ACC112 (cell line): ENCODE measurements at regions not wholly inside any gene's neighbourhood (a gene's known extent, or its start where the extent isn't known, plus 50 kb on each side); places are given as distances from the start of the nearest gene placed in this dataset.

Experiments
- H2AFZ ChIP-seq: fragments of 200-600 bp; sonication (generic); one replicate; pipeline ENCODE4 v1.6.0; 2017; ENCODE audit warnings: antibody characterized with exemption, low read length; ENCODE audit not compliant: unreplicated experiment
- H3K27ac ChIP-seq: fragments of 200-600 bp; sonication (generic); 2 replicates; pipeline ENCODE4 v1.5.1; 2014; ENCODE audit warnings: low read depth, mild to moderate bottlenecking, antibody characterized with exemption, low read length, moderate library complexity
- H3K27me3 ChIP-seq: fragments of 200-600 bp; sonication (generic); 2 replicates; pipeline ENCODE4 v1.6.1; 2014; ENCODE audit warnings: mild to moderate bottlenecking, antibody characterized with exemption, low read length, moderate library complexity, mixed read lengths; ENCODE audit not compliant: insufficient read depth
- H3K36me3 ChIP-seq: fragments of 200-600 bp; sonication (generic); 2 replicates; pipeline ENCODE4 v1.6.1; 2016; ENCODE audit warnings: mild to moderate bottlenecking, antibody characterized with exemption, low read length, moderate library complexity, mixed read lengths; ENCODE audit not compliant: insufficient read depth
- H3K4me1 ChIP-seq: fragments of 200-600 bp; sonication (generic); one replicate; pipeline ENCODE4 v1.6.1; 2016; ENCODE audit warnings: low read length, mixed read lengths; ENCODE audit not compliant: insufficient read depth, unreplicated experiment, control insufficient read depth
- H3K4me3 ChIP-seq: fragments of 200-600 bp; sonication (generic); 2 replicates; pipeline ENCODE4 v1.5.1; 2014; ENCODE audit warnings: mild to moderate bottlenecking, low read depth, low read length
- H3K79me2 ChIP-seq: fragments of 200-600 bp; sonication (generic); one replicate; pipeline ENCODE4 v1.6.0; 2016; ENCODE audit warnings: low read length; ENCODE audit not compliant: control insufficient read depth, unreplicated experiment, insufficient read depth

DNA sequence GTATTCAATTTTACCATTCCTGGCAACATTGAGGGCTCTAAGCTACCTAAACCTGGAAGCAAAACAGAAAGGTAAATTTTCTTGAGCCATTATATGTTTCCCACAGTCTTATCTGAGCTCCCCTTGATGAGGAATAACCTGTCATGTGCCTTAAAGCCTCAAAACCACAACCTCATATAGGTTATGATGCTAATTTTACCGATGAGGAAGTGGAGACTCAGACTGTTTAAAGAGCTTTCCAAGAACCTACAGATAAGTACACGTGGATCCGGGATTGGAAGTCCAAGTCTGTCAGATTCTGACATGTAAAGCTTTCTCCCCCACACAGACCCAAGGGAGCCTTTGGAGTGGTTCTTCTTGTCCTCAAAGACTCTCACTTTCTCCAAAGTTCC is 140.5 kb downstream of the SEMA6D start:
- H3K27ac ChIP-seq, result no peak overlapping the region
- no peaks in the 10 kb centered on the region for H3K4me1 ChIP-seq
- H2AFZ ChIP-seq, result no peak overlapping the region
- no peaks in the 10 kb centered on the region for H3K79me2 ChIP-seq
- H3K4me3 ChIP-seq, result no peak overlapping the region
- H3K36me3 ChIP-seq, result no peaks in the 10 kb centered on the region
- H3K27me3 ChIP-seq, result no peaks in the 10 kb centered on the region

DNA sequence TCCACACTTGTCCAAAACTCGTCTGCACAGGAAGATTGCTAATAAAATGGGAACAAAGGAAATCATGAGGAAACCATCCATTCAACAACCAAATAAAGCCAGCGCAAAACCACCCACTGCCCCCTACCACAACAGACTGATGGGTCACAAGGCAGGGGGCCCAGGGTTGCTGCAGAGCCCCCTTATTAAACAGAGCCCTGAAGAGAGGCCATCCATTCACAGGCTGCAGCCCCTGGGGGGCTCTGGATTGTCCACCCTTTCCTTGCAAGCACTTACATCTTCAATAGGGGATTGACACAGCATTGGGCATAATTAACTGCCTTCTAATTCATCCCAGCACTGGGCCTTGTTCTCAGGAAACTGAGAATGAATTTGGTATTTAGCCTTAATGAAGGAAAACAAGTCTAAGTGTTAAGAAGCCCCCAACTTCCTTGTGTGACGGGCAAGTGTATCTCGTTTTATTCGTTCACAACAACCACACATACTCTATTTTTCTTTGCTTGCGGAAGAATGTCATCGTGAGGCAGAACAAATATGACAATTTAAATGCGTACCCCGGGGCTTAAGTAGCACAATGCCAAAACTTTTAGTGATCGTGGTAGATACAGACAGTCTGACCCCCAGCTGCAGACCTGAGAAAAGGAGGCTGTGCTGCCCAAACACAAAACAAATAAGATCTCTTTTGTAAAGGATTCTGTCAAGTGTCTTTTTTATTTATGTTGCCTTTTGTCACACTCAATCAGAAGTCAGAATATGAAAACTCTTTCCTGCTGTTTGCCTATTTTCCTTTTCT is 144.0 kb downstream of the SEMA6D start:
- no peaks in the 10 kb centered on the region for H3K79me2 ChIP-seq
- H3K27me3 ChIP-seq, result no peaks in the 10 kb centered on the region
- H3K4me1 ChIP-seq, result no peaks in the 10 kb centered on the region
- H3K36me3 ChIP-seq, result no peaks in the 10 kb centered on the region
- no peak overlapping the region for H3K27ac ChIP-seq
- no peak overlapping the region for H3K4me3 ChIP-seq
- H2AFZ ChIP-seq, result no peak overlapping the region

DNA sequence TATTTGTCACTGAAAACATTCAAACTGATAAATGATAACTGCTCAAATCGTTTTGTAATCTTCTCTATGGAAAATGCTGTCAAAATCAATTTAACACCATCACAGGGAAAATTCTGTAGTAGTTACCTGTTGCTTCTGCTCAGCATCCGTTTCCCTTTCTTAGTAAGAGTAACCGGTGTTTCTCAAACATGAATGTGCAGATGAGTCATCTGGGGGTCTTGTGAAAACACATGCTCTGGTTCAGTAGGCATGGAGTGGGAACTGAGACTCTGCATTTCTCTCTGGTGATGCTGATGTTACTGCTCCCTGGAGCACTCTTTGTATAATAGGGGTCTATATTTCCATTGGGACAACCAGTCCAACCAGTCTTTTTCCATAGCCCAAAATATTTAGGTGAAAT is 145.1 kb downstream of the SEMA6D start:
- Histone ChIP-seq H2AFZ (no peak overlapping the region), H3K79me2 (no peaks in the 10 kb centered on the region), H3K4me3 (no peak overlapping the region), H3K27me3 (no peaks in the 10 kb centered on the region), H3K4me1 (no peaks in the 10 kb centered on the region), H3K27ac (no peak overlapping the region), H3K36me3 (no peaks in the 10 kb centered on the region)

DNA sequence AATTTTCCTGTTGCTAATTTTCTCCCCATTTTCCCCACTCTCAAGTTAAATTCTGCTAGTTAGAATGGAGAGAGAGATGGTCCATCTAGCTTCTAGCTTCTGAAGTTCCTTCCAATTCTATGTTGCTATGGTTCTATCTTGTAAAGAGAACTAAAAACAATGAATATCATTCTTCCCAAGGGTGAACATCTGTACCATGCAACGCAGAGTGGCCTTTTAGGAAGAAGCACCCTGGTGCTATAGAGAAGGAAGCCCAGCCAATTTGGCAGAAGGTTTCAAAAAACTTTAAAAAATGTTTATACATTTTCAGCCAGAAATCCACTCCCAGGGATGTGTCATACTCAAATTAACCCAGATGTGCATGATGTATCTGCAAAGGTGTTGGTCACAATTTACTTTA is 149.1 kb downstream of the SEMA6D start:
- Histone ChIP-seq H3K36me3 (no peaks in the 10 kb centered on the region), H3K4me1 (no peaks in the 10 kb centered on the region), H2AFZ (no peak overlapping the region), H3K79me2 (no peaks in the 10 kb centered on the region), H3K27ac (no peak overlapping the region), H3K27me3 (no peaks in the 10 kb centered on the region), H3K4me3 (no peak overlapping the region)

DNA sequence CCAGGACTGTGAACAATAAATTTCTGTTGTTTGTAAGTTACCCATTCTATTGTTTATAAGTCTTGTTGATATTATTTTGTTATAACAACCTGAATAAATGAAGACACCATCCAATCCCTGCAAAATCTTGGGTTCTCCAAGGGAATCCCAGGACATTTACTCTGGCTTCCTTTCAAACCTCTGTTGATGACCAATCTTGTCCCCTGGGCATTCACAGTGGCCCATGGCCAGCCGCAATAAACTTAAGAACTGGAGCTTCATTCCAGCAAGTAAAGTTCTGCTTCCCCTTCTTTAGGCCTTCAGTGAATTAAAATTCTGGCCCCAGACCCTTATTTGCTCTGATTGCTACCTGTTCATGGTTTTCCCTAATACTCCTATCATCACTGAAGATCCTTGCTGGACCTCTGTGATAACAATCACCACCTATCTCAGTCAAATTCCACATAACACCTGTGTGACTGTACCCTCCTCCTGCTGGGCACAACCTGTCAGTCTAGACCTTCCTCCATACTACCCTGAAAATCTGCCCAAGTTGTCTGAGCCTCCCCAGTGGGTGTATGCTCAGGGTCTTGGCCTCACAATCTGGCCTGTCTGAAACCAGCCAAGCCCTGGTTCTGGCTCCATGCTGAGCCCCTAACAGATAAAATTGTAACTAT is 153.1 kb downstream of the SEMA6D start:
- Histone ChIP-seq H3K4me1 (no peaks in the 10 kb centered on the region), H3K27ac (no peak overlapping the region)

DNA sequence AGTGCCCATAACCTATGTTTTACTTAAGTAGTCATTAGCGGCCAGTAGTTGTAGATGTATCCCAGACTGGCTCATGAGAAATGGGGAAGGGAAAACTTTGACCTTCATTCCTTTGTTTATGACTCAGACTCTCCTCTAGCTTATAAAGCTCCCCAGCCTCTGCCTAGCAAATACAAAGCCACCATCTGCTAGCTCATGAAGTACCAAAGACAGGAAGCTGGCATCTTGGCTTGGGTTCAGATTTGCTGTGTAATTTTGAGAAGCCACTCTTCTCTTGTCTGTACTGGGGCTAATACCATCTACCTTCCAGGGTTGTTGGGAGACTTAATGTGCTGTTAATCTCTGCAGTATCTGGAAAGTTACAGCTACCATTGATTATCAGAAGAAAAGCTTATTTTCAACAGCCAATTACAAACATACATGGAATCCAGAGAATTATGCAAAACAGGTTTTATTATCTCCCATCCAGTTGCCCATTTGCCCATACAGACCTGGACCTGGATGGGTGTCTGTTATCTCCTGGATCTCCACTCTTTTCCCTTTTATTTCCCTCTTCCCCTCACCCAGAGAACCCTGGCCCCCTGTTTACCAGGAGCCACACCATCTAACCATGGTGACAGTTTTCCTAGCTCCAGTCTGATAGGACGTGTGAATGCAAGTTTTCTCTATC is 153.8 kb downstream of the SEMA6D start:
- Histone ChIP-seq H3K79me2 (no peaks in the 10 kb centered on the region), H3K27me3 (no peaks in the 10 kb centered on the region), H2AFZ (no peak overlapping the region)

More for the DNA sequence above, 153.1 kb downstream of the SEMA6D start:
- Histone ChIP-seq H3K4me3 (no peak overlapping the region), H3K36me3 (no peaks in the 10 kb centered on the region), H3K79me2 (no peaks in the 10 kb centered on the region), H2AFZ (no peak overlapping the region), H3K27me3 (no peaks in the 10 kb centered on the region)

DNA sequence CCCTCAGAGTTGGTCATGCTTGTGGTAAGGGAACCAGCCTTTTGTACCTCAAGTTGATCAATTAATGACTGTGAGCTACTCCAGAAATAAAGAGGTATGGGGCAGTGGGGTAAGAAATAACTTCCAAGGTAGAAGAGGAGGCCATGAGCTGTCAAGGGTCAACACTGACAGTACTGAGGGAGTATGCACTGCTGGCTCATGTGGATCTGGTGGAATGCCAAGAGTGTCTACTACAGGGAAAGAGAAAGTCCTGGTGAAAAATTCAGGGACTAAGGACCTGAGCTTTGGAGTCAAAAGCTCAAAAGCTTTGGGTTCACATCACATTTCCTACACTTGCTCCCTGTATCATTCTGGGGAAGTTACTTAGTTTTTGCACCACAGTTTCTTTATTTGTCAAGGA is 154.9 kb downstream of the SEMA6D start:
- H2AFZ ChIP-seq, result no peak overlapping the region
- no peaks in the 10 kb centered on the region for H3K79me2 ChIP-seq
- H3K36me3 ChIP-seq, result no peaks in the 10 kb centered on the region
- no peaks in the 10 kb centered on the region for H3K4me1 ChIP-seq
- H3K4me3 ChIP-seq, result no peak overlapping the region
- no peaks in the 10 kb centered on the region for H3K27me3 ChIP-seq
- H3K27ac ChIP-seq, result no peak overlapping the region

More for the DNA sequence above, 153.8 kb downstream of the SEMA6D start:
- no peaks in the 10 kb centered on the region for H3K36me3 ChIP-seq
- H3K27ac ChIP-seq, result no peak overlapping the region
- no peak overlapping the region for H3K4me3 ChIP-seq
- H3K4me1 ChIP-seq, result no peaks in the 10 kb centered on the region

DNA sequence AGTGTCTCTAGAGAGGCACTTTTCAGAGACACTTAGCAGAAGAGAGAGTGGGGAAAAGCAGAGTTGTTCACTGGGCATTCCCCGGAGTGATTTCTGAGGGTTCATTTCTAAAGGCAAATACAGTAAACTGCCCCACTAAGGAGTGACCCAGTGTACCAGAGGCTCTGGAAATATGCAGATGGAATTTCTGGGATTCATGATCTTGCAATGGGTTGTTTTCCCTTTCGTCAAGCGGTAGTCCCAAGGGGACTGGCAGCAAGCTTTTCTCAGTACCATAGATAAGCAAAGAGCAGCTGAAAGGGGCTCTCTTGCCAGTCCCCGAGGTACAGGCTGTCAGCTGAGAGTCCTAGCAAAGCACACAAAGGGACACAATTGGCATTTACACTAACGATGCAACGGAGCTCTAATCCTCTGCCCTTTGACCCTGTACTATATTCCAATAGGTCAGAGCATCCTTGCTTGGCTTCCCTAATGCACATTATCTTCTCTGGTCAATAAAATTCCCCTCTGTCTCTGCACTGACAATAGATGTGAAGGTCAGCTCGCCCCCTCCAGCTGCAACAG is 155.6 kb downstream of the SEMA6D start:
- H3K27me3 ChIP-seq, result no peaks in the 10 kb centered on the region
- H3K27ac ChIP-seq, result no peak overlapping the region
- no peaks in the 10 kb centered on the region for H3K4me1 ChIP-seq
- no peak overlapping the region for H3K4me3 ChIP-seq
- no peaks in the 10 kb centered on the region for H3K36me3 ChIP-seq
- H2AFZ ChIP-seq, result no peak overlapping the region
- no peaks in the 10 kb centered on the region for H3K79me2 ChIP-seq

DNA sequence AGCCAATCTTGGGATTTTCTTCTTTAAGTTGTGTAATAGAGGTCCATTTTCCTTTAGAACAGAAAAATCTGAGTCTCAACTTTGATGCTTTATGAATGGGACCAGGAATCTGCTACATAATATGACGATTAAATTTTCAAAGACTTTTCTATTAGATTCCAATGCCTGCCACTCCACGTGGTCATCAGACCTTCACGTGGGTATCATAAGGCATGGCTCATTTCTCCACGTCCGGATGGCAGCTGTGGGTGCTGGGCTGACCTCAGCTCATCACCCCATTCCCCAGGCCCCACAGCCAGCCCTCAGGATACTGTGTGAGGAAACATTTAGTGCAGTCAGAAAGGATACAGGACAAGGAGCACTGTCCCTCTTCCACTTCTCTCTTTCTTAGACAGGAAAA is 159.7 kb downstream of the SEMA6D start:
- Histone ChIP-seq H3K36me3 (no peaks in the 10 kb centered on the region), H3K27ac (no peak overlapping the region), H3K79me2 (no peaks in the 10 kb centered on the region), H3K4me3 (no peak overlapping the region), H3K4me1 (no peaks in the 10 kb centered on the region), H2AFZ (no peak overlapping the region), H3K27me3 (0 out of 2 replicates have a peak, but pooled peaks cover 11% of the 10 kb centered on the region)

DNA sequence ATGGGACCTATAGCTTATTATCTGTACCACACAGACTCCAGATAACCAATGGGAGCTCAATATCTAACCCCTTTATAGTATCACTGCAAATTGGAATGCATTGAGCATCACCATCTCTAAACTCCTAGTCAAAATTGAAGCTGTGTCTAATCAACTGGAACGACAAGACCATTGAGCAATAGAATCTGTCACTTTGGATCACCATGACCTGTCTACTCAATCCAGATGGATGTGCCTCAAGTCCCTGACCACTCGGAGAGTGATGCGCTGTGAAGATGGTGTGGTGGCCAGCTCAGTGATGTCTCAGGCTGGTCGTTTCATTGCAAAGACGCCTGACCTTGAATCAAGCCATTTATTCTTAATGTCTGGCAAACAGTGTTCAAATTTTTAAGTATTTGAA is 160.5 kb downstream of the SEMA6D start:
- Histone ChIP-seq H2AFZ (no peak overlapping the region), H3K27me3 (0 out of 2 replicates have a peak, but pooled peaks cover 11% of the 10 kb centered on the region), H3K79me2 (no peaks in the 10 kb centered on the region), H3K4me3 (no peak overlapping the region), H3K4me1 (no peaks in the 10 kb centered on the region), H3K27ac (no peak overlapping the region), H3K36me3 (no peaks in the 10 kb centered on the region)
